GM18511 (cell line): ENCODE measurements at regions not wholly inside any gene's neighbourhood (a gene's known extent, or its start where the extent isn't known, plus 50 kb on each side); places are given as distances from the start of the nearest gene placed in this dataset.
A peak's percentile ranks its signal among the peaks of the same experiment; 100 is the strongest.
"Not testable (repeated sequence)": the region's sequence is repeated elsewhere in the genome, so short reads cannot be mapped to it uniquely, and the experiment has no call there.

Experiments used
- ATAC-seq: cut with Tn5 transposase; IDR thresholded peaks from one replicate; pipeline ENCODE4 v1.9.1; 2021; ENCODE audit warnings: mild to moderate bottlenecking, moderate library complexity; ENCODE audit not compliant: unreplicated experiment

DNA sequence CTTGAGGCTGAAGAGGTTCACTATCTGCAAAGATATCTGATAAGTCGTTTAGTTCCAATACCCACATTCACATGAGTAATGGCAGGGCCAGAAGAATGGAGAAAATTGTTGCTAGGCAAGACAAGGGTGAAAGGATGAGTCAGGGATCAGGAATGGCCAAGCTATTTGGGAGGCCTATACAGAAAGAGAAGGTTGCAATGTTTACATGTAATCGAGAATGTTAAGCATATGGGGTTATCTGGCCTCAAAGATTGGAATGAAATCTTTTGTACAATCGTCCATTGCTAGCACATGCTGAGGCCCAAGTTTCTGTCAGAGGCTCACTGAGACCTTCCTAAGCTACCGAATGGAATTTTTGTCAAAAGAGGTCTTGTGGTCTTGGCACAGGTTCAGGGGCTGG is 299.9 kb upstream of the PLD5 start:
- ATAC-seq: no peak

DNA sequence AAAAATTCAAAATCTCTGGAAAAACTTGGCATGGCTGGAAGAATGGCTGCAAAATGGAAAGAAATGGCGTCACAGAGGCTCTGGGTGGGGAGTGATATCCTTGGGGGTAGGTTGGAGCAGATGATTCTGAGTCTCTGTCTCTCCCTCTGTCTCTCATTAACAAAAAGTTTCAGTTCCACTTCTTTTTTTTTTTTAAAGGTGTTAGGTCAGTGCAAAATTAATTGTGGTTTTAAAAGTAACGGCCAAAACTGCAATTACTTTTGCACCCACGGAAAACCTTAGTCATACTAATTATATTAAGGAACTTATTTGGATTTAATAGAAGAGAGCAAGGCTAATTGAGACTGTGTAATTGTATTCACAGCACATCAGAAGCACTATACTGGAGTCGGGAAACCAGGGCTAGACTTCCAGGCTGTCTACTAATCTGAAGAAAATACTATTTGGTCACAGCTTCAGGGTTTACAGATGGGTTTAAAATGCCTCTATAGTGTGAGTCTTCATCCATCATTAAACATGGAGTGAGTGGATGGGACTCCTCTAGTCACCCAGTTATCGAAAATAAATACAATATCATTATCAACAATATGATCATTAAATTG is 289.1 kb upstream of the PLD5 start:
- peak; percentile 97 for ATAC-seq

DNA sequence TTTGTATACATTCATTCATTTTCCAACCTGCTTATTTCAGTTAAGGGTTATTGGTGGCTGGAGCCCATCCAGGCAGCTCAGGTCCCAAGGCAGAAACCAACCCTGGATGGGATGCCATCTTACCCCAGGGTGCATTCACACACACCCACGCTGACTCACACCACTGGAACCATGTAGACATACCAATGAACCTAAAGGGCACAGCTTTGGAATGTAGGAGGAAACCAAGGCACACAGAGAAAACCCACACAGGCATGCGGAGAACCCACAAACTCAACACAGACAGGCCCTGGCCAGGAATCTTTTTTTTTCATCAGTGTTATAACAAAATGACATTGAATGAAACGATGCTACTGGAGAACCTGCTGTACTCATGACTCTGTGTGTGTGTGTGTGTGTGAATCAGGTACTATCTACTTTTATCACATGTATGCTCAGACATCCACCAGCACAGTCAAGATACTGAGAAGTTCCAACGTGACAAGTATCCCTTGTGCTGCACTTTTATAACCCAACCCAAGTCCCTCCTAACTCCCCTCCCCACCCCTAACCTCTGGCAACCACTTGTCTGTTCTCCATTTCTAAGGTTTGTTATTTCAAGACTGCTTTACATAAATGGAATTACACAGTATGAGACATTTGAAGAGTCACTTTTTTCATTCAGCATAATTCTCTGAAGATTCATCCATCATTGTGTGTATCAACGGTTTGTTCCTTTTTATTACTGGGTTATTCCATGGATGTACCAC is 286.8 kb upstream of the PLD5 start:
- no peak for ATAC-seq

DNA sequence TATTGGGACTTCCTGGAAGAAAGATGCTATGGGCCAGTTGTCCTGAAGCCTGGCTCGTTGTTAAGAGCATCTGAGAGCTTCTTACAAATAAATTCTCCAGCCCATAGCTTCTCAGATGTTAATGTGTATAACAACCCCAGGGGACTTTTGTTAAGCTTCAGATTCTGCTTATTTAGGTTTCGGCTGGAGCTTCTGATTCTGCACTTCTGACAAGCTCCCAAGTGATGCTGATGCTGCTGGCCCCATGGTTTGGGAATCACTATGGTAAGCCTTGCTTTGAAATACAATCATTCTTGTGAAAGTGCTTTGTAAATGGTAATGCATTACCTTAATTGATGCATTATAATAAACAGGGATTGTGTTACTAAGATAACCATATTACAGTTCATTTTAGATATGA is 281.8 kb upstream of the PLD5 start:
- no peak for ATAC-seq

DNA sequence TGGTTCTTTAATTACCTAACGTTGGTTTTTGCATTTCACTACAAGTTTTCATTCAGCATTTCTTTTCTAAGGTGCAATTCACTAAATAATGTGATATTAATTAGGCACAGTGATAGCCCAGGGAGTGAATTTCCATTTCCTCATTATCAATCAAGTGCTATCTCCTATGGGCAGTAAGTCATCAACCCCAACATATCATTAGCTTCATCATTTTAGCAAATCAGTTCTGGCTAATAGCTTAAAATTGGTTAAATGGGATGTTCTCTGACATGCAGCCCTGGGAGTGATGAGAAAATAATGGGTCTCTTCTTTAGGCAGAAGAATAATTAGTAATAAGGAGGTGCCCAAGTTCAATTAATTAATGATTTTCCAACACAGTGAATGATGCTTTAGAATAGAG is 280.9 kb upstream of the PLD5 start:
- not testable (repeated sequence) for ATAC-seq

DNA sequence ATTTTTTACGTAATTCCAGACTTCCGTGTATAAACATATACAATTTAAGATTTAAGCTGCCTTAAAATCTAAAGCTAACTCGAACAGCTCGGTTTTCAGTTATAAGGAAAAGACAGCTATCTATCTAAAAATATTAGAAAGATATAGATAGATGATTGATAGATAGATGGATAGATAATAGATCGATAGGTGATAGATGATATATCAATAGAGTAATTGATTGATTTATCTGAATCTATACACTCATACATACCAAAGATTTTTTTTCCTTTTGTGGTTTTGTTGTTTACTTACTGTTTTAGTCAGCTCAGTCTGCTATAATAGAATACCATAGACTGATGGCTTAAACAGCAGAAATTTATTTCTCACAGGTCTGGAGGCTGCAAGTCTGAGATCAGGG is 278.5 kb upstream of the PLD5 start:
- no peak for ATAC-seq

DNA sequence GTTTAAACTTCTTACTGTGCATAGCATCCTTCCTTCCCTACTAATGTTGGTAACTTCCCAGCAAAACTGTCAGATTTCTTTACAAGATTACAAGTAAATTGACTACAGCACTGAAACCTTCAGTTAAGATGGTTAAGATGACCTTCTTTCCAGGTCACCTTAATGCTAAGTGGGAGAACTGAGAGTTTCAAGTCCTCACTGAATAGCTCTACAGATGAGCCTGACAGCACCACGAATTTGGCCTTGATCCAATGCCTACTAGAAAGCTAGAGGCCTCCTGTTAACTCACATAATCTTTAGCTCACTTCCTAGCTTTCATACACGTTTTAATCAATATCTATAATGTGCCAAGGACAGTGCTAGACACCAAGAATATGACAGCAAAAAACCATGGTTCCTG is 276.0 kb upstream of the PLD5 start:
- peak; percentile 91 for ATAC-seq

DNA sequence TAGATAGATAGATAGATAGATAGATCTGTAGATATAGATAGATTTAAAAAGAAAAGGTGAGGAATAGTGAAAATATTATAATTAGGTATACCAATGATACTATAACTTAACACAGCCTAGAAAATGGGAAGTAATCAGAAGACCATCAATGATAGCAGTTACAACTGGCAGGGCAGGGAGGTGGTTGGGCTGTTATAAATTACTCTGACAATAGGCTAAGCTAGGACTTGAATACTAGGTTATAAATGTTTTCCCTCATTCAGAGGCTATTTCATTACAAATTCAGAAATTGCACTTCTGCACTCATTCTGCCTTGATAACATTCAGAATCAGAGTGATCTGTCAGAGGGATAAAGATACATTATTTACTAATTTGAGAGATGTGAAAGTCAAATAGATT is 273.4 kb upstream of the PLD5 start:
- ATAC-seq: no peak

DNA sequence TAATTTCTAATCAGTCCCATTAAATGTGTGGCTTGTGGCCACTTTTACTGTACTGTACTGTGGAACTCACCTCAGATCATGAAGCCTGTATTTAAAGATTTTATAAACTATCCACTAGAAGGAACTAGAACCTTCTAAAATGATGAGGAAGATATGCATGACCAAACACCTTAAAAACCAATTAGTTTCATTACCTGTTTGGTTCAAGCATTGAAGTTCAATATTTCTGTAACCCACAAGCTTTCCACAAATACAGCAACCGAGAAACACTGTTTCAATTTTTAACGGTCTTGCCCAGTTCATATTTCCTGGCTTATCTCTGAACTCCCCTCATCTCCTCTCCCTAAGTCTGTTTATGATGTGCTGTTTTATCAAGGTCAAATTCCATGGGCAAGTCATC is 264.3 kb upstream of the PLD5 start:
- ATAC-seq: peak; percentile 87

DNA sequence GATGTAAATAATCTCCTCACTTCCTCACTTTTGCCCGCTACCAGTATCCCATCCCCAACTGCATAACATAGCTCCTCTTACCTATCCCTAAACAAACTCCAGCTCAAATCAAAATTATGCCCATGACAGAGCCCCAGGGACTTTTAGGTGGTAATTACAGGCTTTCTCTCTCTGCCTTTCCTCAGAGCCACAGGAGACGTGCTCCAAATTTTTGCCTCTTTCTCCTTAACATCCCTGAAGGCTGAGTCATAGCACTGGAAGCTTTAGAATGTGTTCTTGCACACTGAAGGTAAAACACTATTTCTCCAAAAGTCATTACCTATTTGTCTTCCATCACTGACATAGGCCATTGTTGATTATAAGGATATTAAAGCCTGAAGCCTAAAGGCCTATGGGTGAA is 263.5 kb upstream of the PLD5 start:
- no peak for ATAC-seq

DNA sequence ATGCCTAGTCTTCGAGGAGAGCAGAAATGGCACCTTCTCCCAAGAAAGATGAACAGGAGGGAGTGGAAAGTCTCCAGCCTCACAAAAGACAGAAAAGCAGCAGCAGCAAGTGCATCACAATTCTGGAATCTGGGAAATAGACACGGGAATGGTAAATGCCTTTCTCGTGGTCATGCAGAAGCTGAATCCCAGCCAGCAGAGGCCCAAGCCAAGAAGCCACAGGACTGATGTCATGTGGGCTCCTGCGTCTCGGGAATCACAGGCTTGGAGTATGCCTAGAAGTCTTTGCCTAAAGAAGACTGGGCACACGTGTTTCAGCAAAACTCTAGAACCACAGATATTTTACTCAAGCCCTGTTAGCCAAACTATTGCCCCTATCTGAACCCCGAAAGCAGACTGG is 260.3 kb upstream of the PLD5 start:
- no peak for ATAC-seq

DNA sequence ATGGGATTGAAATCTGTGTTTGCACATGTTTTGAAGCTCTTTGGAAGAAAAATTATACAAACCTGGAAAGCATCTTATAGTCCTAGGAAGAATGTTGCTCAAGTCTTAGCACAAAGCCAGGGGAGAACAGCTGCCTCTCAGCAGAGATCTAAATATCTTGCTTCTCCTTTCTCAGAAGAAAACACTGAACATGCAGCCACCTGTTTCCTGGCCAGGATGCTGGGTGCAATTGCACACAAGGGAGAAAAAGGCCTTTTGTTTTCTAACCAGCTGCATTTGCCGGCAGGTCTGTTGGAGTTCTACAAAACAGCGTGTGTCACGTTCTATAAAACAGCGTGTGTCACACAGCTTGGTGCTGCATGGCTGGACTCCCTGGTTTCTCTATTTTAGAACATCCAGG is 259.6 kb upstream of the PLD5 start:
- peak; percentile 59 for ATAC-seq

DNA sequence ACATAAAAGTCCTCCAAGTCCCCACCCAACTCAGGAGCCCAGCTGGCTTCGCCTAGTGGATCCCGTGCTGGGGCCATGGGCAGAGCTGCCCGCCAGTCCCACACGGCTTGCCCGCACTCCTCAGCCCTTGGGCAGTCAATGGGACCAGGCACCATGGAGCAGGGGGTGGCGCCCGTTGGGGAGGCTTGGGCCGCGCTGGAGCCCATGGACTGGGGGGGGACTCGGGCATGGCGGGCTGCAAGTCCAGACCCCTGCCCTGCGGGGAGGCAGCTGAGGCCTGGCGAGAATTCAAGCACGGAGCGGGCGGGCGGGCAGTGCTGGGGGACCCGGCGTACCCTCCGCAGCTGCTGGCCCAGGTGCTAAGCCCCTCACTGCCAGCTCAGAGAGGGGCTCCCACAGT is 249.8 kb upstream of the PLD5 start:
- ATAC-seq: no peak

DNA sequence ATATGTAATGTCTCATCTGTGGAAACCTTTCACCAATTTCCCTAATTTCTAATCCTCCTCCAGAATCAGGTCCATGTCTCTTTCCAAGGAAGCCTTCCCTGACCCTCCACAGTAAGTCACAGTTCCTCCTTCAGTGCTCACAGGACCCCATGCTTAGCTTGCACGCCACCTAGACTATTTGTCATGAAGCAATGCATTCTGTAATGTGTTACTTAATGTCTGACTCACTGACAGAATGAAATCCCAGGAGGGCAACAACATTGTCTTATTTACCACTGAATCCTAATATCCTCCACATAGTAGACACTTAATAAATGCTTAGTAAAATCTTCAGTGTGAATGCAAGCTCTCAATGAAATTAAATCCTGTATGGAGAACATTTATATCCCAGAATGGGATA is 245.9 kb upstream of the PLD5 start:
- ATAC-seq: no peak

DNA sequence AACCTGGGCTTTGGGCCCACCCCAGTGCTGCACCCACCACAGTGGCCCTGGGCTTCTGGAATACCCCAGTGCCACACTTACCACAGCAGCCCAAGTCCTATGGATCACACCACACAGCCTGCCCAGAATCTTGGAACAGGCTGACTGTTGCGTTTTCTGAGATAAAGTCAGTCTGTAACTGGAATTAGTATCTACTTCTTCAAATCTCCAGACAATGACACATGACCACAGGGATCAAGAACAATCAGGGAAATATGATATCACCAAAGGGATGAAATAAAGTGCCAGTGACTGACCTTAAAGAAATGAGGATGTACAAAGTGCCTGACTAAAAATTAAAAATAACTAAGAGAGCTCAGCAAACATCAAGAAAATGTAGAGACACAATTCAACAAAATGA is 239.7 kb upstream of the PLD5 start:
- no peak for ATAC-seq

DNA sequence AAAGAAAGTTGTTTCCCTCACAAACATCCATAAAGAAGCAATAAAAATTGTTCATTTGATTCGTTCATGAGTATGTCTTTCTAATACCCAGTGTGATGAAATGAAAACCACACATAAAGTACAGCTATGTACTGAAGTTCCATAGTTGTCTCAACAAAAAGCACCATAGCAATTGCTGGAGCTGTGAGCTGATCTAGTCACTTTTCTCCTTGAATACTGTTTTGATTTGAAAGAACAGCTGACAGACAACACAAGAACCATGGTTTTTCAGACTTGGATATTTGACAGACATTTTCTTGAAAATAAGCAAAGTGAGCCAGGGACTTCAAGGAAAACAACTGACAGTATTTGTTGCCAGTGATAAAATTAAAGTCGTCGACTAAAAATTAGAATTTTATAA is 237.1 kb upstream of the PLD5 start:
- ATAC-seq: no peak

DNA sequence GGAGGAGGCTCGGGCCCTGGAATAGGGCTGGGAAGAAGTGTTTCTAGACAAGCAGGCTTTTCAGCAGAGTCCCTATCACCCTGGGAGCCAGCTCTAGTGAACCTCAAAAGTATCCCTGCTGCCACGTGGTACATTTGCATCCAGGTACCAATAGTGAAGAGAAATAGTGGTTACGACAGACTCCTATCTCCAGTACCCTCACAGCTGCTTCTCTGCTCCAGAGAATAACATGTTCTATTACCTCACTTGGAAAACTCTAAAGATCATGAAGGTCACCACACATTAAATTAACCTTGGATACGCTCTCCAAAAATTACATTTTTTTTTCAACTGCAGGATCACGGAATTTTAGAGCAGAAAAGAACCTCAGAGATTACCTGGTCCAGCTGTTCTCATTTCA is 230.4 kb upstream of the PLD5 start:
- no peak for ATAC-seq

DNA sequence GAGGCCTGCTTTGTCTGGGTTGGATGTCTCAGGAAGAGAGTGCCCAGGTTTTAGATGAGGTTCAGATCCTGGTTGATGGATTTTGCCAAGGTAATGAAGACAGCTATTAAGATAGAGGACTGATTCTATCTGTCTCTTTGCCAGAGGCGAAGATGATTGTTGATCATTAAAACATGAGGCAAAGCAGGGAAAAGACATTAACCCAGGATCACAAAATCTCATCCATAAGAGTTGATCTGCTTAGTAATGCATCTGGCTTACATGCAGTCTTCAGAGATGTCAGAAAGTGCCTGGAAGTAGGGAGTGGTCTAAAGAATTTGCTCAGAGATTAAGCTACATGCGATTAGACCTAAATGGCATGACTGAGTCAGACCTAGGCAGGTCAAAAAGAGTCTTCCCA is 229.6 kb upstream of the PLD5 start:
- ATAC-seq: no peak

DNA sequence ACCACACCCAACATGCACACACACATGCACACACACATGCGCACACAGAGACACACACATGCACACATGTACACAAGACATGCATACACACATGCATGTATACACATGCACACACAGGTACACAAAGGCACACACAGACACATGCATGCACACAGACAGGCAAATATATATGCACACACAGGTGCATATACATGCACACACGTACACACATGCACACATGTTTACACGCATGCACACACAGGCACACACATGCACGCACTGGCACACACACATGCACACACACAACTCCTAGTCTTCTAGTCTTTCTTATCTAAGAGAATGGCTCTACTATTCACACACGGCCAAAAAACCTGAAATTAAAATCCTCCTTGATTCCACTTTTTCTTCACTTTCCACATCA is 222.7 kb upstream of the PLD5 start:
- ATAC-seq: no peak

DNA sequence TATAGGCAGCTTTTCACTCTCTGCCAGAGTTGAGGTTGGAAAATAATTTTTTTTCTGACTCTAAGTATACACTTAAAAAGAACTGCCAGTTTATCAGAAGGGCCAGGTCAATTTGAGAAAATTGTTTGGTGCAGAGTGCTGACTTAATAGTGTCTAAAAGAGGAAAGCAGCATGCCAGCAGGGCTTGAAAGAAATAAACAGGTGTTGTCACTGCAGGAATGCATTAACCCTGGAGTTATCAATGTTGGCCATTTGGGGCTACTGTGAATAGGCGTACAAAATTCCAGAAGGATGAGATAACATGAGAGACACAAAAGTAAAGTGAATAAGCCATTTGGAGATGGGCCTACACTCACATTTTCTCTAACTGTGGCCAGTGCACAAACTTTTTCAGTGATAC is 220.6 kb upstream of the PLD5 start:
- ATAC-seq: no peak

DNA sequence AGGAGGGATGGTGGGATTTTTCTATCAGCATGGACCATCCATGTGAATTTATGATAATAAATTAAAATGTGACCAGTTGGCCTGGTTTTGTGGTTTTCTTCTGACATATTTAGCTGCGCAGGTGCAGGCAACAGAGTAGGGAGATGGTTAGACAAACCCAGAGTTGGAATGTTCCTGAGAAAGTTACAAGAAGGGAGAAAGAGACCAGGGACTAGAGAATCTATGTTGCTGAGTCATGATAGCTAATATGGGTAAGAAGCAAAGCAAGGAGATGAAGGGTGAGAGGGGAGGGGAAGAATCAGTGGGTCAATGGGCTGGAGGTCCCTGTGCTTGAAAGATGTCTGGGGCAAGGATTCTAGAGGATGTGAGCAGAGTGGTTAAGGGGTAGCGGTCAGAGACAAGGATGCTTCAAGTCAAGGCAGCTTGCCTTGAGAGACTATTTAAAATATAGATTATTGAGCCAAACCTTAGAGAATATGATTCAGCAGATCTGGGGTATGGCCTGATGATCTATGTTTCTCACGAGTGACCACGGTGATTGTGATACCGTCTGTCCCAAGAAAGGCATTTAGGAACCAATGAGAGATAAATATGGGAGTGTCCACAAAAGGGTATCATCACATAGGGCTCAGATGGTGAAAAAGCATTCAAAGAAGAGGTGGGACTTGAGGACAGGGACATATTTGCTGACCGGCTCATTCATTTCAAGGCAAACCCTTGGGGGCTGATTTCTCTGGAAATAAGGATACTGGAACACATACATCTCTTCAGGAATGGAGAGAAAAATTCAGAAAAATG is 219.7 kb upstream of the PLD5 start:
- ATAC-seq: no peak
